ENCODE measurements at regions not wholly inside any gene's neighbourhood (a gene's known extent, or its start where the extent isn't known, plus 50 kb on each side); places are given as distances from the start of the nearest gene placed in this dataset.

DNA sequence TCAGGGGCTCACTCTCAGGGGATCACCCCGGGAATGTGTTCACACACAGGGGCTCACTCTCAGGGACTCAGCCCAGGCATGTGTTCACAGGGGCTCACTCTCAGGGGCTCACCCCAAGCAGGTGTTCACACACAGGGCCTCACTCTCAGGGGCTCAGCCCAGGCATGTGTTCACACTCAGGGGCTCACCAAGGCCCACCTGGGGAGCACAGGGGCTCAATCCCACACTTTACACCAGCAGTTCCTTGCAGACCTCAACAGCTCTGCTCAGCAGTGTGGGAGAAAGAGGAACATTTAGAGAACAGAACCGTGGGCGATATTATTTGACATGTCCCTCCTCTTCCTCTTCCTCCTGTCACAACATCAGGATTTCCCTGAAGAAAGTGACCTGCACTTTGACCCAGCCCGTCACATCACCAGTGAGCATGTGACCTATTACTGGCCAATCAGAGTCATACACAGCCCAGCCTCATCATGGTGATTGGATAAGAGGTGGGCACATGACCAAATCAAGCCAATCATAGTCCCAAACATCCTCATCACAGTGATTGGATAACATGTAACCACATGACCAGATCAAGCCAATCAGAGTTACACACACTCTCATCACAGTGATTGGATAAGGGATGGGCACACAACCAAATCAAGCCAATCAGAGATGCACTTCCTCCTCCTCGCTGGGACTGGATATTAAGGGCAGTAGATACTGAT lies 359.4 kb upstream of the SFSWAP start:
- TF ChIP-seq, protein P1, sequence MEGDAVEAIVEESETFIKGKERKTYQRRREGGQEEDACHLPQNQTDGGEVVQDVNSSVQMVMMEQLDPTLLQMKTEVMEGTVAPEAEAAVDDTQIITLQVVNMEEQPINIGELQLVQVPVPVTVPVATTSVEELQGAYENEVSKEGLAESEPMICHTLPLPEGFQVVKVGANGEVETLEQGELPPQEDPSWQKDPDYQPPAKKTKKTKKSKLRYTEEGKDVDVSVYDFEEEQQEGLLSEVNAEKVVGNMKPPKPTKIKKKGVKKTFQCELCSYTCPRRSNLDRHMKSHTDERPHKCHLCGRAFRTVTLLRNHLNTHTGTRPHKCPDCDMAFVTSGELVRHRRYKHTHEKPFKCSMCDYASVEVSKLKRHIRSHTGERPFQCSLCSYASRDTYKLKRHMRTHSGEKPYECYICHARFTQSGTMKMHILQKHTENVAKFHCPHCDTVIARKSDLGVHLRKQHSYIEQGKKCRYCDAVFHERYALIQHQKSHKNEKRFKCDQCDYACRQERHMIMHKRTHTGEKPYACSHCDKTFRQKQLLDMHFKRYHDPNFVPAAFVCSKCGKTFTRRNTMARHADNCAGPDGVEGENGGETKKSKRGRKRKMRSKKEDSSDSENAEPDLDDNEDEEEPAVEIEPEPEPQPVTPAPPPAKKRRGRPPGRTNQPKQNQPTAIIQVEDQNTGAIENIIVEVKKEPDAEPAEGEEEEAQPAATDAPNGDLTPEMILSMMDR (IDR thresholded peaks at IDR 0.05 in 4 of 5, conservative IDR thresholded peaks at IDR 0.05 in 1 of 5): no peak
- no peak for TF ChIP-seq POLR2A (IDR thresholded peaks at IDR 0.05)

Data from gastrocnemius medialis (tissue), 4 donors.